ENCODE measurements at regions not wholly inside any gene's neighbourhood (a gene's known extent, or its start where the extent isn't known, plus 50 kb on each side); places are given as distances from the start of the nearest gene placed in this dataset.

GRCh38 chr6:99219788-99220187, 129.7 kb downstream of the FAXC start:
- peak; percentile 57 for DNase-seq
- Histone ChIP-seq H3K9me2 (no peaks in the 10 kb centered on the region), H3K4me2 (no peak overlapping the region), H3K9me3 (no peaks in the 10 kb centered on the region), H3K4me1 (ENCODE audit: control insufficient read depth in 1 of 2, insufficient read depth in 2 of 2, low read depth in 1 of 2, low read length in 1 of 2) (peaks cover 0 to 5% of the 10 kb centered on the region in 2 experiments; a peak in 1 of 4 replicates), H4K20me1 (ENCODE audit: insufficient read depth) (no peaks in the 10 kb centered on the region), H2AFZ (ENCODE audit: low read depth) (no peak overlapping the region), H3K4me3 (ENCODE audit: low read depth in 2 of 2, low read length in 1 of 2) (no peak overlapping the region), H3K9ac (no peak overlapping the region), H3F3A (replicated peaks; ENCODE audit: insufficient read depth) (no peaks in the 10 kb centered on the region), H3K36me3 (replicated peaks in 1 of 2; ENCODE audit: control insufficient read depth in 1 of 2, insufficient read depth in 2 of 2, low read length in 1 of 2) (no peaks in the 10 kb centered on the region), H3K27me3 (ENCODE audit: insufficient read depth) (no peaks in the 10 kb centered on the region), H3K27ac (ENCODE audit: low read depth in 2 of 2, low read length in 1 of 2) (no peak overlapping the region), H3K79me2 (ENCODE audit: insufficient read depth) (no peaks in the 10 kb centered on the region)
- ChIA-PET CTCF (interaction anchor here (0.7 to 1.6 kb wide), 2 partner anchors 68 to 77 kb away, joined by 3 to 6 read pairs; no protein-coding TSS in a partner anchor), POLR2A (no interaction called here)
- 22% methylated on average over 3 of the region's 4 CpGs for WGBS (ENCODE audit: low lambda C conversion rate)
- TF ChIP-seq EZH2phosphoT487 (IDR thresholded peaks at IDR 0.05; ENCODE audit: borderline replicate concordance, low read depth) (no peak), FOXM1 (IDR thresholded peaks at IDR 0.05; ENCODE audit: low read depth) (no peak), CTCF (IDR thresholded peaks at IDR 0.05) (no peak), JUND (IDR thresholded peaks at IDR 0.05) (no peak), RFX5 (IDR thresholded peaks at IDR 0.05; ENCODE audit: low read length) (no peak), FOSL2 (IDR thresholded peaks at IDR 0.05; ENCODE audit: borderline replicate concordance, low read depth) (no peak), USF1 (IDR thresholded peaks at IDR 0.05; ENCODE audit: borderline replicate concordance, low read depth) (no peak), TCF12 (IDR thresholded peaks at IDR 0.05) (no peak), MEF2A (IDR thresholded peaks at IDR 0.05; ENCODE audit: borderline replicate concordance, low read depth) (no peak), RCOR1 (IDR thresholded peaks at IDR 0.05; ENCODE audit: low read length) (no peak), TAF1 (IDR thresholded peaks at IDR 0.05; ENCODE audit: borderline replicate concordance, low read depth, low read length) (no peak), RAD21 (IDR thresholded peaks at IDR 0.05; ENCODE audit: low read length) (no peak), MXI1 (IDR thresholded peaks at IDR 0.05; ENCODE audit: low read depth, low read length) (no peak), CHD2 (IDR thresholded peaks at IDR 0.05; ENCODE audit: low read length, partially characterized antibody) (no peak), ELF1 (IDR thresholded peaks at IDR 0.05) (no peak), USF2 (IDR thresholded peaks at IDR 0.05; ENCODE audit: borderline replicate concordance, low read depth, low read length) (no peak), POLR2AphosphoS5 (IDR thresholded peaks at IDR 0.05; ENCODE audit: low read depth, low read length) (no peak), GABPA (IDR thresholded peaks at IDR 0.05; ENCODE audit: low read depth) (no peak), GATA2 (CRISPR knock-in tag; IDR thresholded peaks at IDR 0.05) (no peak), NRF1 (IDR thresholded peaks at IDR 0.05; ENCODE audit: low read depth, low read length) (no peak)
